NT2/D1 (cell line): ENCODE measurements at regions not wholly inside any gene's neighbourhood (a gene's known extent, or its start where the extent isn't known, plus 50 kb on each side); places are given as distances from the start of the nearest gene placed in this dataset.

Experiments
- SUZ12 ChIP-seq: IDR thresholded peaks from 2 replicates; pipeline ENCODE4 v1.6.1; 2011; ENCODE audit not compliant: insufficient read length, insufficient read depth; ENCODE audit errors: extremely low read depth
- ZNF274 ChIP-seq: IDR thresholded peaks from 2 replicates; pipeline ENCODE4 v1.6.1; 2011; ENCODE audit warnings: mild to moderate bottlenecking, low read depth, low read length

GRCh38 chr14:50035214-50035613 is 81.2 kb downstream of the VCPKMT start:
- TF ChIP-seq SUZ12 = no peak
- TF ChIP-seq ZNF274 = no peak
